ENCODE measurements at regions not wholly inside any gene's neighbourhood (a gene's known extent, or its start where the extent isn't known, plus 50 kb on each side); places are given as distances from the start of the nearest gene placed in this dataset.
"Not testable (repeated sequence)": the region's sequence is repeated elsewhere in the genome, so short reads cannot be mapped to it uniquely, and the experiment has no call there.

- no peak for DNase-seq (ENCODE audit: extremely low read depth, low read depth, low spot score)
Measured at GRCh38 chr3:184474897-184475296, 86.7 kb upstream of the EPHB3 start.

- DNase-seq (ENCODE audit: extremely low read depth, low read depth, low spot score), result no peak
Measured at GRCh38 chr3:184477940-184478339, 83.6 kb upstream of the EPHB3 start.

- DNase-seq (ENCODE audit: extremely low read depth, low read depth, low spot score), result no peak
Measured at GRCh38 chr3:184479426-184480126, 82.0 kb upstream of the EPHB3 start.

- no peak for DNase-seq (ENCODE audit: extremely low read depth, low read depth, low spot score)
Measured at GRCh38 chr3:184480831-184481230, 80.8 kb upstream of the EPHB3 start.

GRCh38 chr3:184481984-184482671, 79.5 kb upstream of the EPHB3 start:
- DNase-seq (ENCODE audit: extremely low read depth, low read depth, low spot score), result no peak

- DNase-seq (ENCODE audit: extremely low read depth, low read depth, low spot score), result no peak
Measured at GRCh38 chr3:184485241-184485640, 76.3 kb upstream of the EPHB3 start.

GRCh38 chr3:184485906-184486305, 75.7 kb upstream of the EPHB3 start:
- DNase-seq (ENCODE audit: extremely low read depth, low read depth, low spot score), result no peak

GRCh38 chr3:184486614-184487013, 75.0 kb upstream of the EPHB3 start:
- no peak for DNase-seq (ENCODE audit: extremely low read depth, low read depth, low spot score)

GRCh38 chr3:184488577-184488976, 73.0 kb upstream of the EPHB3 start:
- no peak for DNase-seq (ENCODE audit: extremely low read depth, low read depth, low spot score)

GRCh38 chr3:184489268-184489841, 72.2 kb upstream of the EPHB3 start:
- no peak for DNase-seq (ENCODE audit: extremely low read depth, low read depth, low spot score)

GRCh38 chr3:184491011-184491576, 70.5 kb upstream of the EPHB3 start:
- no peak for DNase-seq (ENCODE audit: extremely low read depth, low read depth, low spot score)

GRCh38 chr3:184491867-184492615, 69.5 kb upstream of the EPHB3 start:
- DNase-seq (ENCODE audit: extremely low read depth, low read depth, low spot score), result no peak

- no peak for DNase-seq (ENCODE audit: extremely low read depth, low read depth, low spot score)
Measured at GRCh38 chr3:184496933-184497332, 64.7 kb upstream of the EPHB3 start.

- no peak for DNase-seq (ENCODE audit: extremely low read depth, low read depth, low spot score)
Measured at GRCh38 chr3:184497804-184498203, 63.8 kb upstream of the EPHB3 start.

GRCh38 chr3:184498986-184499606, 62.5 kb upstream of the EPHB3 start:
- DNase-seq (ENCODE audit: extremely low read depth, low read depth, low spot score), result no peak

- DNase-seq (ENCODE audit: extremely low read depth, low read depth, low spot score), result no peak
Measured at GRCh38 chr3:184500344-184500923, 61.2 kb upstream of the EPHB3 start.

- DNase-seq (ENCODE audit: extremely low read depth, low read depth, low spot score), result no peak
Measured at GRCh38 chr3:184502123-184502667, 59.4 kb upstream of the EPHB3 start.

- not testable (repeated sequence) for DNase-seq (ENCODE audit: extremely low read depth, low read depth, low spot score)
Measured at GRCh38 chr3:184502841-184503240, 58.7 kb upstream of the EPHB3 start.

GRCh38 chr3:184503647-184504046, 57.9 kb upstream of the EPHB3 start:
- no peak for DNase-seq (ENCODE audit: extremely low read depth, low read depth, low spot score)

Measured in glomerular endothelial cell (primary cell).